Activated effector memory CD4-positive, alpha-beta T cell treated with anti-CD3 and anti-CD28 coated beads, Interleukin-2, amount 50 U/mL, for 16 hours (primary cell): ENCODE measurements at regions not wholly inside any gene's neighbourhood (a gene's known extent, or its start where the extent isn't known, plus 50 kb on each side); places are given as distances from the start of the nearest gene placed in this dataset.
"Not testable (repeated sequence)": the region's sequence is repeated elsewhere in the genome, so short reads cannot be mapped to it uniquely, and the experiment has no call there.

ENCODE experiments used
- DNase-seq: peaks from one replicate; pipeline ENCODE4 v3.0.0-alpha.2; 2020

DNA sequence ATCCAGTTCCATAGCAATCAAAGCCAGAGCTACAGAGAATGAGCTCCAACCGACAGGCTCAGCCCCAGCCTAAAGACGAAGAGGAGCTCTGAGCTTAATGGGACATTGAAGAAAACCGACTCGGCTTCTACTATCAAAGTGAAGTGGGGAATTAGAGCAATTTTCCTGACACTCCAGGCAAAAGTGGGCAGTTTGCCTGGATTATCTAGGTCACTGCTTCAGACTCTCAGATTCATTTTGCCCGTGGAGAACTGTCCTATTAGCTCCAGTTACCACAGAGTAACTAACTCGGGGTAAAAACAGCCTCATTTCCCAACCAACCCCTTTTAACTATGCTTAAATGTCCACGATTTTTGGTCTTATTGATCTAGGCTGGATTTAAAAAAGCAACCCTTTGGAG lies 592.1 kb upstream of the NRSN1 start:
- no peak for DNase-seq

DNA sequence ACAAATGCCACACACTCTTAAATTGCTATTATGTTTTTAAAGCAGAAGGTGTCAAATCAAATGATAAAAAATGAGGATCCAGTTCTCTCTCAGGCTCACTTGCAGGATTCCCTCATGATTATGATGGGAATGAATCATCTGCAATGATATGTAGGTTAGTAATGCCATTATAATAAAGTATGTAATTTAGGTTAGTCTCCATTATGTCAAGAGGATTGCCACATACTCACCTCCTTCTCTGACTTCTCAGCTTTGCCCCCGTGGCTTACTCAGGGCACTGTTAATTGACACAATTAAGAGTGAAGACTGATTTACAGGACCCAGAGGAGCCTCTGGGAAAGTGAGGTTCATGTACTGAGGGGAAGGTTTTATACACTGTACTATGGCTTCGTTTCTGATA lies 591.7 kb upstream of the NRSN1 start:
- no peak for DNase-seq

DNA sequence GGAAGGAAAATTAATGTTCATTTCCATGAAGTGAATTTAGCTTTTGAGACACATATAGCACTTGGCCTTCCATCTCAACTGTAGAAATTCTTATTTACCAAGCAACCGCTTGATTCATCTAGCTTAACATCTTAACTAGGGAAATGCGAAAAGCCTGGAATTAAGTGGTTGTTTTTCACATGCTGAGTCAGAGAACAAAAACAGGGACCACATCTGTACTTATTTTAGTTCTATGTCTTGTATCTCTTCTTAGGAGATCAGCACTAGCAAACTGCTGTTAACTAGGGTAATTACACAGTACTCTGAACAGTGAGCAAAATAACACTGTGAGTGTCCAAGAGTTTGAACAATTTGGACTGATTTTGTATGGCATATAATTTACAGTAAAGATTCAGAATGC lies 590.9 kb upstream of the NRSN1 start:
- DNase-seq = no peak

- DNase-seq = no peak
These were observed 588.2 kb upstream of the NRSN1 start for GRCh38 chr6:23537828-23538227.

- no peak for DNase-seq
These were observed 578.2 kb upstream of the NRSN1 start for GRCh38 chr6:23547851-23548250.

- not testable (repeated sequence) for DNase-seq
These were observed 571.1 kb upstream of the NRSN1 start for GRCh38 chr6:23554953-23555352.

- DNase-seq = no peak
These were observed 566.2 kb upstream of the NRSN1 start for GRCh38 chr6:23559587-23560343.

DNA sequence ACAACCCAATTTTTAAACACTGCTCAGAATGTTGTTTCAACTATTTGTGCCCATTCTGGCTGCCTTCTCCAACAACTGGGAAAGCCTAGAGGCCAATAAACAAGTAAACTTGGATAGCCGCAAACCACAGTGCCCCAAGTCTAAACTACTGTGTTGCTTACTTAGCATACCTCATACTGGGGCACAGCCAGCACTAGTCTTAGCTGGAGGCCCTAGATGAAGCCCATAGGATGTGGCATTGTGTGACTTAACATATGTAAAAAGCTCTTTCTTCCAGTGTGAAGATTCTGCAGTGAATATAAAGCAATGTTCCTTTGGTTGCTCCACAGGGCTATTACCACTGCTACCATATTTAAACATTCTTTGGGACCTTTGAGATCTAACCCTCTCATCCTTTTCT lies 564.3 kb upstream of the NRSN1 start:
- no peak for DNase-seq

GRCh38 chr6:23562554-23562953 lies 563.5 kb upstream of the NRSN1 start:
- DNase-seq = no peak

DNA sequence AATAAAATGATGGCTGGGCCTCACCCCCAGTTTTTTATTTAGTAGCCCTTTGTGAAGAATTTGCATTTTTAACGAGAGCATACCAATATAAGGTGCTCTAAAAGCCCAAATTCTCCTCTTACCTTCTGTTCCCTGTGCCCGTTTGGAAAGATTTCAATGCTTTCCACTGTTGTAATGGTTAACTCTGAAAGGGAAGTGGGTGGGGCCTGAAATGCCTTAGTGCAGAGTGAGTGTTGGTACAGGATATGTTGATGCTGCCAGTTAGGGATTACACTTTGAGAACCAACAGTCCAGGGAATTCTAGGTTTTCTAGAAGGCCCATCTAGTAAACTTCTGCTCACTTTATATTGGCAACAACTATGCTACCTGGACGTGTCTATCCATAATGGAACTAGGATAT lies 562.7 kb upstream of the NRSN1 start:
- no peak for DNase-seq

DNA sequence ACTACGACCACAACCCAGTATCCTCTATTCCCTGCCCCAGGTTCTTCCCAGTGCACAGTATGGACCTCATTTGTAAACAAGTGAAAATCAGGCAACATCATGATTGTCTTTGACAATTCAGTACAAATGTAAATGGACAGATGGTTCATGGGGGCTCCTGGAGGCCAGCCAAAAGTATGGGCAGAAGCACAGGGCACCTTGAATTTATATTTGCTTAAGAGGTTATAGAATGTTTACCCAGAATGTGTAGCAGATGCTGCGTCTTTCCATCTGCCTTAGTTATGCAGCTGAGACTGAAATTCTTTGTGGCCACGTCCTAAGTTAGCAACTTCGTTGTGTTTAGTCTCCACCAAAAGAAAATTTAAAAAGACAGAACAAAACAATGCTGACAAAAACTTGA lies 559.6 kb upstream of the NRSN1 start:
- DNase-seq = no peak

DNA sequence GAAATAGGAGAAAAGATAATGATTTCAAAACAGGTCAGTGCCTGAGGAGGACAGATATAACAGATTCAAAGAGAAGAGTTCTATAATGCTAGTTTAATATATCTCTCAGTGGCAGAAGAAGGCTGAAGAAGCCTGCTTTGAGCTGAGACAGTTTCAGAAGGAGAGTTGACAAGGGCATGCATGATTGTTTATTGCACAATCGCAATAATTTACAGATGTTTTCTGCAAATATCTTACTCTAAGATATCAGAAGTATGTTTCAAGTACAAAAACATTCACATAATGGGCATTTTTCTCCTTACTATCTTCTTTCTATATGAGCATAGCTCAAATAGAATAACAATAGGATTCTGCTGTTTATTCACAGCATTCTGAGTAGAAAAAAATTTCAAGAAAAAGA lies 557.7 kb upstream of the NRSN1 start:
- no peak for DNase-seq

- no peak for DNase-seq
These were observed 541.8 kb upstream of the NRSN1 start for GRCh38 chr6:23584134-23584763.

- no peak for DNase-seq
These were observed 538.4 kb upstream of the NRSN1 start for GRCh38 chr6:23587582-23587981.

DNA sequence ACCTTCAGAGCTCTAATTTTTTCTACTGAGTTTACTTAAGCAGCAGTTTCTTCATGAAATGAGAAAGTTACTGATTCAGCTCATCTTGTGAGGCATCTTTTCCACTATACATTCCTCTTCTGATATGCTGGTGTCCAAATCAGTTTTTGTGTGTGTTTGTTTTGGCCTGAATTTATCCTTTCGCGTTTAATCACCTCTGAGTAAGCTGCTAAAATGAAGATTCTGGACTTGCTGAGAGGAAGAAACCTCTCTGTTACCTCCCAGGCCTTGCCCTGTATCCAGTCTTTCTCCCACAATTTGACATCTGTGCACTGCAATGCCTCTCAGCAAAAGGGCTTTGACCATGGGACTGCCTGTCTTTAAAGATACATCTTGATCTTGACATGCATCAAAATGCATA lies 536.2 kb upstream of the NRSN1 start:
- DNase-seq = no peak

DNA sequence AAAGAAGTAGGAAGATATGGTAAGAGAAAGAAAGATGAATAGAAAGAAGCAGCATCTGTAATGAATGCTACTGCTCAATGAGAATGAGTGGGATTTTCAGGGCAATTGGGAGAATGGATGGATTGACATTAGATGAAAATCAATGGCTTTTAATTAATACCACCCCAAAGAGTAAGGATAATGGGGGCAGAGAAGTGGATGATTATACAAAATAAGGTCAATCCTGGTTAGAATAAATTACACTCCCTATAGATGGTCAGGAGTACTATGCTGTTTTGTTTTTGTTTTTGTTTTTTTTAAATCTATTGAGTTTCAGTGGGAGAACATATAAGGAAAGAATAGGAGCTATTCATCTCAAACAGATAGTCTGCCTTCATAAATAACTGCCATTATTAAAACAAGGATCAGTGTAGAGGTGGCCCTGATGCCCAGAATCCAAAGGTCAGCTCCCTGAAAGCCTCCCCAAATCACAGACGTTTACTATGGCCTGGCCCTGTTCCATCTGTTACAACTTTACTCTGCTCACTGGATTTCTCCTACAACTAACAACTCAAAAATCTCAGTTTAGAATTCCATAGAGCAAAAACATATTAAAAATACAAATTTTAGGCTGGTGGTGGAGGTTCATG lies 535.4 kb upstream of the NRSN1 start:
- no peak for DNase-seq

- DNase-seq = no peak
These were observed 534.3 kb upstream of the NRSN1 start for GRCh38 chr6:23591761-23592160.

- no peak for DNase-seq
These were observed 525.9 kb upstream of the NRSN1 start for GRCh38 chr6:23600118-23600517.

- DNase-seq = no peak
These were observed 524.1 kb upstream of the NRSN1 start for GRCh38 chr6:23601811-23602345.

- no peak for DNase-seq
These were observed 517.0 kb upstream of the NRSN1 start for GRCh38 chr6:23608931-23609435.

DNA sequence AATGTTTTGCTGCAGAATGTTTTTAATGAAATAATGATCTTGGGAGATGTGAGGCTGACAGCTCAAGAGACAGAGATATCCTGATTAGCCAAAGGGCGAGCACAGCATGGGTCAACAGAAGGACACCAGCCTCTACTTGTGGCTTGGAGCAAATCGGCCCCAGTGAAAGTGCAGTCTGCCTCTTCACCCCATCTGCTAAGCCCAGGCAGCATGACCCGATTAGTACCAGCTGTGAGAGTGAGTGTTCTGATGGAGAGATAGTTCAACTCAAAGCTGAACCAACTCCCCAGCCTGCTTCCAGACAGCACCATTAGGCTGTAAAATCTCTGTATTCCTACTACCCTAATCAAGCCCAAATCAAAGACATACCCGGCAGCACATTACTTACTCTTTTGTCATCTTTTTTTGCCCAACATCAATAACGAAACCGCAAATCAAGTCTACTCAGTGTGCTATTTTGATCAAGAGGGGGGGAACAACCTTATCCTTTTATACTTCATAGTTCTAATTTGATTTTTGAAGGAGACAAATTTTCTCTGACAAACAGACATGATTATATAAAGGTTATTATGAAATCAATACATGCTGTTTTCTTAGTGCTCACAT lies 514.1 kb upstream of the NRSN1 start:
- no peak for DNase-seq

DNA sequence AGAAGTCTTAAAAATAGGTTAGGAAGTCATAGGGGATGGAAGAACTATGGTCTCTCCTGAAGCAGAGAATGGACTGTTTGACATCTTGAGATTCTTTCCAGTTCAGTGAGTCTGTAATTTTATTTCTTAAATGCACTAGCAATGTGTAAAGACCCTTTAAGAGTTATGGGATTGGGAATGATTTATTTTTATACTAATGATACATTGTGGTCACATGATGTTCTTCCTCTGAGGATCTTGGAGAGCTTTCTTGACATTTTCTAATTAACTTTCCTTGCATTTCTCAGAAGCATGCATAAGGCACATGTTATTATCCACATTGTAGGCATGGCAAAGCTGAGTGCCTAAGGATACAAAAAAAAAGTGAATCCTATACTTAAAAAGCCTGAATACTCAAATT lies 507.6 kb upstream of the NRSN1 start:
- DNase-seq = no peak

GRCh38 chr6:23620911-23621401 lies 505.1 kb upstream of the NRSN1 start:
- no peak for DNase-seq
